ACC112 (cell line): ENCODE measurements at regions not wholly inside any gene's neighbourhood (a gene's known extent, or its start where the extent isn't known, plus 50 kb on each side); places are given as distances from the start of the nearest gene placed in this dataset.

Experiments
- H2AFZ ChIP-seq: fragments of 200-600 bp; sonication (generic); one replicate; pipeline ENCODE4 v1.6.0; 2017; ENCODE audit warnings: antibody characterized with exemption, low read length; ENCODE audit not compliant: unreplicated experiment
- H3K27ac ChIP-seq: fragments of 200-600 bp; sonication (generic); 2 replicates; pipeline ENCODE4 v1.5.1; 2014; ENCODE audit warnings: low read depth, mild to moderate bottlenecking, antibody characterized with exemption, low read length, moderate library complexity
- H3K27me3 ChIP-seq: fragments of 200-600 bp; sonication (generic); 2 replicates; pipeline ENCODE4 v1.6.1; 2014; ENCODE audit warnings: mild to moderate bottlenecking, antibody characterized with exemption, low read length, moderate library complexity, mixed read lengths; ENCODE audit not compliant: insufficient read depth
- H3K36me3 ChIP-seq: fragments of 200-600 bp; sonication (generic); 2 replicates; pipeline ENCODE4 v1.6.1; 2016; ENCODE audit warnings: mild to moderate bottlenecking, antibody characterized with exemption, low read length, moderate library complexity, mixed read lengths; ENCODE audit not compliant: insufficient read depth
- H3K4me1 ChIP-seq: fragments of 200-600 bp; sonication (generic); one replicate; pipeline ENCODE4 v1.6.1; 2016; ENCODE audit warnings: low read length, mixed read lengths; ENCODE audit not compliant: insufficient read depth, unreplicated experiment, control insufficient read depth
- H3K4me3 ChIP-seq: fragments of 200-600 bp; sonication (generic); 2 replicates; pipeline ENCODE4 v1.5.1; 2014; ENCODE audit warnings: mild to moderate bottlenecking, low read depth, low read length
- H3K79me2 ChIP-seq: fragments of 200-600 bp; sonication (generic); one replicate; pipeline ENCODE4 v1.6.0; 2016; ENCODE audit warnings: low read length; ENCODE audit not compliant: control insufficient read depth, unreplicated experiment, insufficient read depth

DNA sequence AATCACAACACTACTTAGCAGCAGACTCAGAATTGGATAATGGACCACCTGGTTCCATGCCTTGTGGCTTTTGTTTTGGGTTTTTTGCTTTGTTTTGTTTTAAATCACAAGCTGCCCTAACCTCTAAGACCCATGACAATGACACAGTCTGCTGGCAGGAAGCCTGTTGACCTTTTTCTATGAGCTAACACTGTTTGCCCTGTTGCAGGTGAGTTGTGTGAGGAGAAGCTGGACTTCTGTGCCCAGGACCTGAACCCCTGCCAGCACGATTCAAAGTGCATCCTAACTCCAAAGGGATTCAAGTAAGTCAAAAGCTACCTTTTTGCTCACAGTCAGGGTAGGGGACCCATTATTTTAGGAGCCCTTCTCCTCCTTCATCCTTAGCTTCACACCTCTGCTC is 110.8 kb upstream of the PACRGL start:
- no peaks in the 10 kb centered on the region for H3K4me1 ChIP-seq
- no peaks in the 10 kb centered on the region for H3K79me2 ChIP-seq
- H3K27ac ChIP-seq: no peak overlapping the region
- no peak overlapping the region for H3K4me3 ChIP-seq
- no peaks in the 10 kb centered on the region for H3K27me3 ChIP-seq
- no peak overlapping the region for H2AFZ ChIP-seq
- no peaks in the 10 kb centered on the region for H3K36me3 ChIP-seq

DNA sequence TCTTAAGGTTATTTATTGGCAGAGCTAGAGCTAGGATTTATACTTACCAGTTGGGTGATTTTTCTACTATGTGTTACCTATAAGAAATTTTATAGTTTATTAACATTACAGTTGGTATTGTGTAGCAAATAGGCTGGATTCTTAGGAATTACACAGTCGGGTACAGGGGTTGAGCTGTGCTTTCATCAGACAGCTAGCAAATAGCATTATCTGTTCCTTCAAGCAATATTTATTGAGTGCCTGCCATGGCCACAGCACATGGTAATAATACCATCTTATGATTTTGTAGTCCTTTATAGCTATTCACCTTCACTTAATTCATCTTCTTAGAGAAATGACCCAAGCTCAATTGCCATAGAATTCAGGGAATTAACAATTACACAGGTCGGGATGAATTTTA is 109.4 kb upstream of the PACRGL start:
- Histone ChIP-seq H3K27me3 (no peaks in the 10 kb centered on the region), H3K27ac (no peak overlapping the region), H3K36me3 (no peaks in the 10 kb centered on the region), H3K79me2 (no peaks in the 10 kb centered on the region), H2AFZ (no peak overlapping the region), H3K4me1 (no peaks in the 10 kb centered on the region), H3K4me3 (no peak overlapping the region)

DNA sequence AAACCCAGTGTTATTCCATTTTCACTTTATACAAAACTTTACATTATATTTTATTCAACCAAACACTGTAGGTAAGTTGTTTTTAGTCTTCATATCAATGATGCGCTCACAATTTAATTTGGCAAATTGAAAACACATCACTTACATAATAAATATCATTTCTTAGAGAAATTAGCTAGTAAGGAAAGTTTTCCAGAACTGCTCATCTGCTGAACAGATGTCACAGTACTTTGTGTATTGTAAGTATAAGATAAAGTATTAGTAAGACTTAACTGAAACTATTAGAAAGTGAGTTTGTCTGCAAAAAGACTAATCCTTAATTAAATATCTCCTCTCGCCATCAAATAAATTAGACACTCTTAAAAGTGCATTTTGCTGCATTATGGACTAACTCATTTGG is 108.7 kb upstream of the PACRGL start:
- Histone ChIP-seq H3K27me3 (no peaks in the 10 kb centered on the region), H3K36me3 (no peaks in the 10 kb centered on the region), H3K4me1 (no peaks in the 10 kb centered on the region), H2AFZ (no peak overlapping the region), H3K4me3 (no peak overlapping the region), H3K79me2 (no peaks in the 10 kb centered on the region), H3K27ac (no peak overlapping the region)

DNA sequence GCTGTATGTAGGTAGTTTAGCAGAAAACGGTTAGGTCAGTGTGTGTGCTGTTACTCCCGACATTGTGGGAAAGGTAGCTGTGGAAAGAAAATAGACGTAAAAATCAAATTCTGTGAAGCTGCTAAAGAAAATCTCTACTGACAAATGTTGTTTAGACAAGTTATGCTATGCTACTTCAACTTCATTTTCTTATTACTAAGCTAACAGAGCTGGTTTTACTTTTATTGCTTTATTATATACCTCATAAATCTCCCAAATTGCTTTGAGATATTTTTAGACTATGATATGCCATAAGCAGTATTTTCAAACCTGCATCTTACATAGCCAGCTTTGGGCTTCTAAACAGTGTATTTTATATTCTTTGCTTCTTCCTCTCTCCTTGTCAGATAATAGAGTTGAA is 108.2 kb upstream of the PACRGL start:
- no peaks in the 10 kb centered on the region for H3K4me1 ChIP-seq
- H3K36me3 ChIP-seq: no peaks in the 10 kb centered on the region
- no peaks in the 10 kb centered on the region for H3K27me3 ChIP-seq
- no peak overlapping the region for H2AFZ ChIP-seq
- H3K79me2 ChIP-seq: no peaks in the 10 kb centered on the region
- H3K4me3 ChIP-seq: no peak overlapping the region
- H3K27ac ChIP-seq: no peak overlapping the region

DNA sequence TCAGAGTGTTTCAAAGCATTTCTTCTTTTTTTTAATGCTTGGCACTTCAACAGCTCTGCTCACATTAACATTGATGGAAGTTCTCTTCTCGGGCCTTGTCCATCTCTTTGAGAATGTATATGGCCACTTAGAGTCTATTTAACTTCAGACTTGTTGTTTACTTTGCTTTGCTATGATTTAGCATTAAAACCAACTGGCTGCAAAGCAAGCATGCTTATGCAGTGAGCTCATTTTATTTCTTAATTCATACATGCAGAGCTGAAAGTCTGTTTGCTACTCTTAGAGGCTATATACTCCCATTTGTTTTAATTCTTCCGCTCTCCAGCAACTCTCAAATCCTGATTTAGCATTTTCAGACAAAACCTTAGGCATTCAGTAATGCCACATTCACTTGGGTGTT is 107.6 kb upstream of the PACRGL start:
- Histone ChIP-seq H3K4me1 (no peaks in the 10 kb centered on the region), H2AFZ (no peak overlapping the region), H3K79me2 (no peaks in the 10 kb centered on the region), H3K27me3 (no peaks in the 10 kb centered on the region), H3K36me3 (no peaks in the 10 kb centered on the region), H3K4me3 (no peak overlapping the region), H3K27ac (no peak overlapping the region)

DNA sequence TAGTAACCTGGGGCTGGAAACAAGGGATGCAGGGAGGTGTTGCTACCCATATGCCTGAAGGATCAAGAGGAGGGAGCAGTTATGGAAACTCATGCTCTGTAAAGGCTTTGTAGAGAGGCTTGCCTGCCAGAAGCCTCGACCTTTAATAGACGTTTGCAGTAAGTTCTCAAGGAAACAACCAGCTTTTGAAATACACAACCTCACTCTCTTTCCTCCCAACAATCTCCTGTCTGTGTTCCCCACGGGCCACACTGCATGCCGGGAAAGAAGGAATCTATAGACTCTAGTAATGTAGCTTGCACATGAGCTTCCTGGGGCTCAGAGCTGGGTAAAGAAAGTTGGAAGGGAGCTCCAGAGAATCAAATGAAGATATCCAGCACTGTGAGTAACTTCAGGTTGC is 101.6 kb upstream of the PACRGL start:
- Histone ChIP-seq H3K36me3 (no peaks in the 10 kb centered on the region), H2AFZ (no peak overlapping the region), H3K4me3 (no peak overlapping the region), H3K27me3 (no peaks in the 10 kb centered on the region), H3K79me2 (no peaks in the 10 kb centered on the region), H3K4me1 (peaks cover 6% of the 10 kb centered on the region), H3K27ac (no peak overlapping the region)

DNA sequence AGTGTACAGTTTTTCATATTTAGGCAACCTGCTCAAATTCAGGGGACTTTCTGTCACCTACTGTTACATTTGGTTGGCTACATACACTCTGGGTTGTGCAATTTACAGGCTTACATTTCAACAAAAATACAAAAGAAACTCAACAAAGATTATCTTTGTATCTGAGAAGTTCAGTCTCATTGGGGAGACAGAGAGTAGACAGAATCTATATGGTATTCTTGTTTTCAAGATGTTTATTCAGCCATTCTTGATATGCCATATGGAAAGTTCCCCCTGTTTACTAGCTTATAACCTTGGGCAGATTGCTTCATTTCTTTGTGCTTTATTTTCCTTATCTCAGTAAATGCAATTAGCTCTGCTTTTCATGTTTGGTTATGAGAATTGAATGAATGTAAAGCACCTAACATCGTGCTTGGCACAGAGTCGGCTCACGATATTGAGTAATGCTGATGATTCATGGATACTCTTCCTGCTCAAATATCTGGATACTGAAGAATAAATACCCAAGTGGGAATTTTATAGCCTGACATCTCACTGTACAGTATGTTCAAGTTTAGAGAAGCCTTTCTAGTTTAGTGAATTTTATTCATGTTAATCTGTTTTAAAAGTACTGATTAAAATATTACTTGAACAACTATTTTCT is 96.5 kb upstream of the PACRGL start:
- H3K4me3 ChIP-seq: peak overlapping the region; percentile 23; the same call in 1 of the 2 replicates
- no peaks in the 10 kb centered on the region for H3K27me3 ChIP-seq
- no peaks in the 10 kb centered on the region for H3K36me3 ChIP-seq
- H2AFZ ChIP-seq: peak overlapping the region; percentile 3
- no peaks in the 10 kb centered on the region for H3K79me2 ChIP-seq
- peaks cover 20% of the 10 kb centered on the region for H3K4me1 ChIP-seq
- peak overlapping the region; percentile 60 for H3K27ac ChIP-seq

DNA sequence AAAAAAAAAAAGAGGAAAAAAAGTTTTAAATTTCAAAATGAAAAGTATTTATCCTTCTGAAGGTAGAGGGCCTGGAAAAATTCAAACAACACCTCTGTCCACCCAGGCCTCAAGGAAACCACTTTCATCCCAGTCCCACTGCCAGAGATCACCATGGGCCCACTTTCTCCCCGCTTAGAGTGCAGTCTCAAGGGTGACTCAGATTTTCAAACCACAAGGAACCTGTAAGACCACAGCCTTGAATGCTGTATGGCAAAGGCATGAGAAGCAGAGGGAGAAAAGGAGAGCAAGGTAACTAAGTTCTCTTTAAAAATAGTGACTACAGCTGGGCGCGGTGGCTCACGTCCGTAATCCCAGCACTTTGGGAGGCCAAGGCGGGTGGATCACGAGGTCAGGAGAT is 87.9 kb upstream of the PACRGL start:
- no peak overlapping the region for H2AFZ ChIP-seq
- H3K27me3 ChIP-seq: no peaks in the 10 kb centered on the region
- no peak overlapping the region for H3K4me3 ChIP-seq
- no peaks in the 10 kb centered on the region for H3K79me2 ChIP-seq
- H3K4me1 ChIP-seq: peaks cover 13% of the 10 kb centered on the region
- H3K36me3 ChIP-seq: peaks cover 5% of the 10 kb centered on the region; the same call in 1 of the 2 replicates
- no peak overlapping the region for H3K27ac ChIP-seq

DNA sequence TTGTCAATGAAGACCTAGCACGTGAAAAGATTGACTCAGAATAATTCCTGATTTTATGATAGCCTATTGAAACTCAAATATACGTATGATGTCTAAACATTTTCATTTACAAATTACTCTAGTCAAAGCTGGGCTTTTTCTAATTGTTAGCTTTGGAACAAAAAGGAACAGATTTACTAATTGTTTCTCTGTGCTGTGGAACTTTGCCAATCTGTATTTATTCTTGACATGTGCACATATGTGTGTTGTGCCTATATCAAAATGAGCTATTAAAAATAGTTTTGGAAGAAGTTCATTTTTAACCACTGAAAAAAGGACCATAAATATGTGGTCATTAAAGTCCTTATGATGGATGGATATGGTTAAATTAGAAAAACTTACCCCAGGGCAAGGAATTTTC is 85.4 kb upstream of the PACRGL start:
- Histone ChIP-seq H3K27ac (no peak overlapping the region), H2AFZ (no peak overlapping the region), H3K79me2 (no peaks in the 10 kb centered on the region), H3K27me3 (no peaks in the 10 kb centered on the region), H3K4me1 (peaks cover 13% of the 10 kb centered on the region), H3K4me3 (no peak overlapping the region), H3K36me3 (peaks cover 5% of the 10 kb centered on the region; the same call in 1 of the 2 replicates)

DNA sequence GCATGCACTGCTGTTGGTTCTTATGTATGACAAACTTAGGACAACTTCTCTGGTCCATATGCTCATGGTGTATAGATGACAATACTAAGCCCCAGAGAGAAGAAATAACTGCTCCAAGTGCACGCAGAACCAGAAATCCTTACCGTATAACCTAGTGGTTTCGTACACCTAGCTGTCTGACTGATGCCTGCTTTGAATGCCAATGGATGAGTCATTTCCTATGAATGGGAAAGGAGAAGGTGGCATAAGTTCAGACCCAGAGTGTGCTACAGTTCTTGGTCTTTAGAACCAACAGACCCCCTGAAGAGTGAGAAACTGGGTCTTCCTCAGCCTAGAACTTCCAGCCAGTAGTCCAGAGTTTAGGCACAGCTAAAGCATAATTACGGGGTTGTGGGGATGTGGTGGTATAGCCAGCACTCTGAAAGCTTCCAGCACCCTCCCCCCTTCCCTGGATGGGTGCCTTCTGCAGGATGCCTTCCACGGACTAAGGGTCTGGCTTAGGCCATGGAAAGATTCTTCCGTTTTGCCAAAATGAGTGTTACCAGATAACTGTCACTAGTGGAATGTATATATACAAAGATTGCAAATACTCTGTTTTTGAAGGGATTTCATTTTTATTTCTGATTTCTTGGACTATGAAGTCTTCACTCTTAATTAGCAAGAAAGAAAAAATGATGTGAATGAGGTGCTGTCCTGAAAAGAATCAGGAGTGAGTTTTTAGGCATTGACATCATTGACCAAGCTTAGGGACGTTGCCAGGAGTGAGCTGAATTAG is 84.6 kb upstream of the PACRGL start:
- Histone ChIP-seq H2AFZ (no peak overlapping the region), H3K4me3 (no peak overlapping the region), H3K27ac (no peak overlapping the region), H3K27me3 (no peaks in the 10 kb centered on the region), H3K36me3 (peaks cover 5% of the 10 kb centered on the region; the same call in 1 of the 2 replicates), H3K79me2 (no peaks in the 10 kb centered on the region), H3K4me1 (peaks cover 13% of the 10 kb centered on the region)

DNA sequence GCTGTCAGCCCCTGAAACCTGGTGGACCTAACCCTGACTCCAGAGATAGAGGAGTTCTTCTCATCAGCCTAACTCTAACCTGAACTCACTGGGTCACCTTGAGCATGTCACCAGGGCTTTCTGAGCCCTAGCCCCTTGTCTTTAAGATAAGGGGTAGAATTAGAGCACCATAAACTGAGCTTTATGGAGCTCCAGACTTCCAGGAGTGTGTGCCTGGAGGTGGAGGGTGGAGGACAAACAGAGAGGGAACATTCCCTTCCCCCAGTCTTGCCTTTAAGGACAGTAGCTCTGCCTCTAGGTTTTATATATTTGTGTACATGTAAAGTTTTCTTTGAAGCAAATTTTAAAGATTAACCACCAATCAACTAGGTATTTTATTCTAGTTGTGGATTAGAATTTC is 83.9 kb upstream of the PACRGL start:
- Histone ChIP-seq H3K79me2 (no peaks in the 10 kb centered on the region), H3K27ac (no peak overlapping the region), H2AFZ (no peak overlapping the region), H3K36me3 (peaks cover 2% of the 10 kb centered on the region; the same call in 1 of the 2 replicates), H3K4me3 (no peak overlapping the region), H3K27me3 (no peaks in the 10 kb centered on the region), H3K4me1 (peaks cover 16% of the 10 kb centered on the region)
